GM06990 (cell line): ENCODE measurements at regions not wholly inside any gene's neighbourhood (a gene's known extent, or its start where the extent isn't known, plus 50 kb on each side); places are given as distances from the start of the nearest gene placed in this dataset.

Experiments used
- DNase-seq: peaks from one replicate; pipeline ENCODE4 v3.0.0-alpha.2; 2011; ENCODE audit not compliant: insufficient read length; ENCODE audit errors: extremely low read depth
- H3K27me3 ChIP-seq: replicated peaks from 2 replicates; pipeline ENCODE4 v1.6.0; 2011; ENCODE audit warnings: low read length; ENCODE audit not compliant: control insufficient read depth, insufficient read depth
- H3K36me3 ChIP-seq: 2 replicates; pipeline ENCODE4 v1.5.1; 2011; ENCODE audit warnings: low read length; ENCODE audit not compliant: control insufficient read depth, insufficient read depth
- H3K4me3 ChIP-seq: replicated peaks from 2 replicates; pipeline ENCODE4 v1.5.1; 2011; ENCODE audit warnings: low read depth, mild to moderate bottlenecking, control low read depth, low read length
- TF ChIP-seq, protein P1 (sequence below): IDR thresholded peaks from 2 replicates; pipeline ENCODE4 v1.5.1; 2011; ENCODE audit warnings: low read length, control low read depth, mild to moderate bottlenecking, inconsistent platforms; ENCODE audit not compliant: insufficient read depth, poor library complexity, severe bottlenecking

DNA sequence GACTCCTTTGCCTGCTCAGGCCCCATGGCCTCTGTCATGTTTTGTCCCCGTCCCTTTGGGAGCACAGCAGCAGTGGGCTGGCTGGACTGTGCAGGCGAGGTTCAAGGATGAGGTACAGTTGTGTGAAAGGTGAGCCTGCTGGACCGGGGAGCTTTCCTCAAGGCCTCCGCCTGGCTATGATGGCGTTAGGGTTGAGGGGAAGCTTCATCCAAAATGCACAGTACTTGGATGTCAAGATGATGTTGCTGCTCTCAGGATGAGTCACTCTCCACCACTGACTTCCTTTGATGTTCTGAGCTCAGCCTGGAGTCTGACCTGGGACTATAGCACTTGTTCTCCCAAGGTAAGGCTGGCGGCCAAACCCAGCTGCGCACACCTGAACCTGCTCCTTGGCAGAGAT lies 152.7 kb upstream of the SHH start:
- TF ChIP-seq, protein P1, sequence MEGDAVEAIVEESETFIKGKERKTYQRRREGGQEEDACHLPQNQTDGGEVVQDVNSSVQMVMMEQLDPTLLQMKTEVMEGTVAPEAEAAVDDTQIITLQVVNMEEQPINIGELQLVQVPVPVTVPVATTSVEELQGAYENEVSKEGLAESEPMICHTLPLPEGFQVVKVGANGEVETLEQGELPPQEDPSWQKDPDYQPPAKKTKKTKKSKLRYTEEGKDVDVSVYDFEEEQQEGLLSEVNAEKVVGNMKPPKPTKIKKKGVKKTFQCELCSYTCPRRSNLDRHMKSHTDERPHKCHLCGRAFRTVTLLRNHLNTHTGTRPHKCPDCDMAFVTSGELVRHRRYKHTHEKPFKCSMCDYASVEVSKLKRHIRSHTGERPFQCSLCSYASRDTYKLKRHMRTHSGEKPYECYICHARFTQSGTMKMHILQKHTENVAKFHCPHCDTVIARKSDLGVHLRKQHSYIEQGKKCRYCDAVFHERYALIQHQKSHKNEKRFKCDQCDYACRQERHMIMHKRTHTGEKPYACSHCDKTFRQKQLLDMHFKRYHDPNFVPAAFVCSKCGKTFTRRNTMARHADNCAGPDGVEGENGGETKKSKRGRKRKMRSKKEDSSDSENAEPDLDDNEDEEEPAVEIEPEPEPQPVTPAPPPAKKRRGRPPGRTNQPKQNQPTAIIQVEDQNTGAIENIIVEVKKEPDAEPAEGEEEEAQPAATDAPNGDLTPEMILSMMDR = no peak
- H3K27me3 ChIP-seq = no peaks in the 10 kb centered on the region; the same call in 1 of the 2 replicates

DNA sequence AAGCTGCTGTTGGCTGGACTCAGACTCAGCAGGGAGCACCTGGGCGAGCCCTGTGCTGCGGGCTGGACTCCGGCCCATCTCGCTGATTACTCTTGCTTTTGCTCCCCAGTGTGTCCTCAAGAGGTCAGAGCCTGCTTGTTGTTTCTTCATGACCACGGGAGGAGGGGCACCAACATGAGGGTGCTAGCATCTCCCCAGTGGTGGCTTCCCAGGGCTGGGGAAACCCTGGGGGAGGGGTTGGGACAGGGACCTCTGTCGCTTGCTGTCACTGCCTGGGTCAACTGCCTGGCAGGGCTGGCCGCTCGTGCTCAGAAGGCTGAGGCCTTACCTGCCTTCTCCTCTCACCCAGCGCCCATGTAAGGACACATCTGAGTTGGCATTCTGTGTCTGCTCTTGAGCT lies 152.3 kb upstream of the SHH start:
- Histone ChIP-seq H3K4me3 (no peak overlapping the region), H3K36me3 (no peaks in the 10 kb centered on the region), H3K27me3 (no peaks in the 10 kb centered on the region; the same call in 1 of the 2 replicates)
- DNase-seq = no peak
- TF ChIP-seq, protein P1 = no peak

More for the DNA sequence above, 152.7 kb upstream of the SHH start:
- Histone ChIP-seq H3K4me3 (no peak overlapping the region), H3K36me3 (no peaks in the 10 kb centered on the region)
- DNase-seq = no peak

DNA sequence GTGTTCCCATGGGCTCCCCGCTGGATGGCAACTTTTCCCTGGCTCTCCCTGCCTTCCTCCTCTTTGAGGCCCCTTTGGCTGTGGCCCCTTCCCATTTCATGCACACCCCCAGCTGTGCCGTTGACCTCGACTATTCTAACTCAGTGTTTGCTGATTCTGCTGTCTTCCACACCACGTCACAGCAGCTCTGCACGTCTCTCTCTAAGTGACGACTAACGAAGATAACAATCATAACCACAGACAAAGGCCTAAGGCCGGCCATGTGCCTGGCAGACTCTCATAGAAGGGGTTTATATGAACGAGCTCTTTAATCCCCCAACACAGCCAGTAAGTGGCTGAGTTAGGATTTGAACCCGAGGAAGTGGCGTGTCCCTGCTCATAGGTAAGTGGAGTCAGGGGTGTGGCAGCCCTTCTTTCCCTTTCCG lies 151.5 kb upstream of the SHH start:
- TF ChIP-seq, protein P1 = no peak
- H3K27me3 ChIP-seq = no peaks in the 10 kb centered on the region; the same call in 1 of the 2 replicates
- no peaks in the 10 kb centered on the region for H3K36me3 ChIP-seq
- no peak for DNase-seq
- H3K4me3 ChIP-seq = no peak overlapping the region

DNA sequence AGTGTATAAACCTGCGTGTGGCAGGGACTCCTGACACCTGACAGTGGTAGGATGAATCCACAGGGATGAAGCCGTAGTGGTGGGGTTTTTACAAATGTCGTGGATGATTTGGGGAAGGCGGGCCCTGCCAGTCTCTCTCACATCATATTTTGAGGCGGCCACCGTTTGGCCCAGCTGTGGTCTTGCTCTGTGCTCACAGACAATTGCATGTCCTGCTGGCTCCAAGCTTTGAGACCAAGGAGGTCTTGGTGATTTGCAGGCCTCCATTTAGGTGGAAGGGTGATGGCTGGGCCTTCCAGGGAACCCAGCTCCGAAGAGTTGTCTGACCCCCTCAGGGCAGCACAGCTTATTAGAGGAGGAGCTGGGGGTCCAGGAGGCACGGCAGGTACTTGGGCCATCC lies 151.1 kb upstream of the SHH start:
- no peak overlapping the region for H3K4me3 ChIP-seq
- no peaks in the 10 kb centered on the region for H3K36me3 ChIP-seq
- DNase-seq = no peak
- TF ChIP-seq, protein P1 = no peak
- H3K27me3 ChIP-seq = no peaks in the 10 kb centered on the region; the same call in 1 of the 2 replicates

DNA sequence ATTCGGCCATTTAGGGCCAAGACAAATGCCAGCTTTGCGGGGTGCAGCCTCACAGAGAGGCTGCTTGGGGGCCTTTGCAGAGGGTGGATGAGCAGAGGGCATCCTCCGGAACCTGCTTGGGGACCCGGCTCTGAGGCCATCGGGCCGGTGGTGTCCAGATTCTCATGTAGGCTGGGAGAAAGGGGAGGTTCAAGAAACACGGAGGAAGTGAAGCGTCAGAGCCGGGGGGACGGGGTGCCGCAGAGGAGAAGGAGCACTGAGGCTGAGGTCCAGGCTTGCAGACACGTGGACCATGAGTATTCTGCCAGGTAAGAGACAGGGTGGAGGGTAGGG lies 150.7 kb upstream of the SHH start:
- DNase-seq = no peak
- Histone ChIP-seq H3K27me3 (no peaks in the 10 kb centered on the region; the same call in 1 of the 2 replicates), H3K4me3 (no peak overlapping the region), H3K36me3 (no peaks in the 10 kb centered on the region)
- TF ChIP-seq, protein P1 = no peak

DNA sequence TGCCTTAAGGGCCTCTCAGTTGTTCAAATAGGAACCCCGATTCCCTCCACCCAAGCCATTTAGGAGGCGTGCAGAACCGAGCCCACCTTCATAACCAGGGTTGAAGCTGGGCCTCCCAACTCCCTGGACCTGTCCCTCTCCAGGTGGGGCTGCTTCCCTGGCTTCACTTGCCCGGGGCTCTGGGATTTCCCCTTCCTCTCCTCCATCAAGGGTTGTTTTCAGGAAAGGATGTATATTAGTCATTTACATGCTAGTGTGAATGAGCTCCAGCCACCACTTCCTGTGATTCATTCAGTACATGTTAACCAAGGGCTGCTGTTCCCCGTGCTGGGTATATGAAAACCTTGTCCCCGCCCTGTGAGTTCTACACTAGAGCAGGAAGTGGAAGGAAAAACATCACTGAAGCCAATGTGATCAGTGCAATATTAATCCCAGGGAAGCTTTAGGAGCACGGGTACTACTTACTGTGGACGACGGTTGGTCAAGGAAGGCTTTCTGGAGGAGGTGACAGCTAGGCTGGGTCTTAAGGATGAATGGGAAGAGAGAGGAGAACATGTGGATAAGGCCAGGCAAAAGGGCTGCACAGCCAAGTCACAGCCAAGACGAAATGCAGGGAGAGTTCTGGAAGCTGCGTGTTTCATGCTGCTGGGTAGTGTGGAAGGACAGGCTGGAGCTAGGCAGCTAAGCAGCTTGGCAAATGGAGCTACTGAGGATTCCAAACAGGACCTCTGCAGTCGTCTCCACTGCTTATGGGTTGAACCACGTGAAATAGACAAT lies 150.1 kb upstream of the SHH start:
- H3K36me3 ChIP-seq = no peaks in the 10 kb centered on the region
- no peak overlapping the region for H3K4me3 ChIP-seq
- H3K27me3 ChIP-seq = no peaks in the 10 kb centered on the region; the same call in 1 of the 2 replicates
- TF ChIP-seq, protein P1 = no peak
- no peak for DNase-seq
